ENCODE measurements at regions not wholly inside any gene's neighbourhood (a gene's known extent, or its start where the extent isn't known, plus 50 kb on each side); places are given as distances from the start of the nearest gene placed in this dataset.

DNA sequence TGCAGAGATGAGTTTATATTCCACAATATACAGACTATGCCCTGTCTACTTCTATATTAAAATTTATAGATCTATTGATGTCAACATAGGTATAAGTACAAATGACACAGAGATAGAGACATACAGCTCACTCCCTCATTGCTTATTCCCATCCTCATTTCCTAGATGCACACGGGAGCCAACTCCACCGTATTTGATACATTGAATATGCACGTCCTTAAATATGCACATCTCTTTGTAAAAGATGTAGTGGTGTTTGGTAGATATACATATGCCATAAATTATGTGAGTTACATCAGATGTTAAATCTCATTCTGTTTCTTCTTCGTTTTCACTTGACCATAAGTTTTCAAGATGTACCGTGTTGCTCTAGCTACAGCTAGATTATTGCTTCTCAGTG lies 179.2 kb upstream of the RAB6C start:
- 82% methylated on average over 5 of the region's 5 CpGs for WGBS
- no peak for DNase-seq (ENCODE audit: low spot score)
- no peaks in the 10 kb centered on the region for H3K9me3 ChIP-seq (ENCODE audit: control insufficient read depth in 4 of 4, low read length in 3 of 4)
- no peaks in the 10 kb centered on the region for H3K4me1 ChIP-seq (ENCODE audit: control insufficient read depth in 4 of 4, insufficient read depth in 4 of 4, low read length in 3 of 4)
- H3K4me3 ChIP-seq (ENCODE audit: low read depth in 1 of 3, low read length in 3 of 3), result no peak overlapping the region
- H3K27ac ChIP-seq (ENCODE audit: low read depth in 1 of 2, low read length in 2 of 2), result no peak overlapping the region
- H3K27me3 ChIP-seq (ENCODE audit: control insufficient read depth in 4 of 4, insufficient read depth in 4 of 4, low read length in 3 of 4), result no peaks in the 10 kb centered on the region
- TF ChIP-seq YY1 (IDR thresholded peaks at IDR 0.05) (no peak), GABPA (IDR thresholded peaks at IDR 0.05 in 1 of 2, conservative IDR thresholded peaks at IDR 0.05 in 1 of 2) (no peak), HNF4A (conservative IDR thresholded peaks at IDR 0.05) (no peak), FOXA1 (IDR thresholded peaks at IDR 0.05) (no peak), JUND (IDR thresholded peaks at IDR 0.05) (no peak), EGR1 (IDR thresholded peaks at IDR 0.05; ENCODE audit: low read depth in 2 of 2) (no peak), TAF1 (conservative IDR thresholded peaks at IDR 0.05) (no peak), RAD21 (IDR thresholded peaks at IDR 0.05) (no peak), RXRA (IDR thresholded peaks at IDR 0.05) (no peak), FOXA2 (IDR thresholded peaks at IDR 0.05) (no peak), SP1 (IDR thresholded peaks at IDR 0.05) (no peak), NR2F2 (IDR thresholded peaks at IDR 0.05) (no peak), HNF4G (IDR thresholded peaks at IDR 0.05) (no peak)
- TF ChIP-seq, protein P1, sequence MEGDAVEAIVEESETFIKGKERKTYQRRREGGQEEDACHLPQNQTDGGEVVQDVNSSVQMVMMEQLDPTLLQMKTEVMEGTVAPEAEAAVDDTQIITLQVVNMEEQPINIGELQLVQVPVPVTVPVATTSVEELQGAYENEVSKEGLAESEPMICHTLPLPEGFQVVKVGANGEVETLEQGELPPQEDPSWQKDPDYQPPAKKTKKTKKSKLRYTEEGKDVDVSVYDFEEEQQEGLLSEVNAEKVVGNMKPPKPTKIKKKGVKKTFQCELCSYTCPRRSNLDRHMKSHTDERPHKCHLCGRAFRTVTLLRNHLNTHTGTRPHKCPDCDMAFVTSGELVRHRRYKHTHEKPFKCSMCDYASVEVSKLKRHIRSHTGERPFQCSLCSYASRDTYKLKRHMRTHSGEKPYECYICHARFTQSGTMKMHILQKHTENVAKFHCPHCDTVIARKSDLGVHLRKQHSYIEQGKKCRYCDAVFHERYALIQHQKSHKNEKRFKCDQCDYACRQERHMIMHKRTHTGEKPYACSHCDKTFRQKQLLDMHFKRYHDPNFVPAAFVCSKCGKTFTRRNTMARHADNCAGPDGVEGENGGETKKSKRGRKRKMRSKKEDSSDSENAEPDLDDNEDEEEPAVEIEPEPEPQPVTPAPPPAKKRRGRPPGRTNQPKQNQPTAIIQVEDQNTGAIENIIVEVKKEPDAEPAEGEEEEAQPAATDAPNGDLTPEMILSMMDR (IDR thresholded peaks at IDR 0.05; ENCODE audit: low read depth, low read length, missing input control), result no peak
- TF ChIP-seq, protein P2, sequence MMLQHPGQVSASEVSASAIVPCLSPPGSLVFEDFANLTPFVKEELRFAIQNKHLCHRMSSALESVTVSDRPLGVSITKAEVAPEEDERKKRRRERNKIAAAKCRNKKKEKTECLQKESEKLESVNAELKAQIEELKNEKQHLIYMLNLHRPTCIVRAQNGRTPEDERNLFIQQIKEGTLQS (IDR thresholded peaks at IDR 0.05), result no peak
- TF ChIP-seq, protein P3, sequence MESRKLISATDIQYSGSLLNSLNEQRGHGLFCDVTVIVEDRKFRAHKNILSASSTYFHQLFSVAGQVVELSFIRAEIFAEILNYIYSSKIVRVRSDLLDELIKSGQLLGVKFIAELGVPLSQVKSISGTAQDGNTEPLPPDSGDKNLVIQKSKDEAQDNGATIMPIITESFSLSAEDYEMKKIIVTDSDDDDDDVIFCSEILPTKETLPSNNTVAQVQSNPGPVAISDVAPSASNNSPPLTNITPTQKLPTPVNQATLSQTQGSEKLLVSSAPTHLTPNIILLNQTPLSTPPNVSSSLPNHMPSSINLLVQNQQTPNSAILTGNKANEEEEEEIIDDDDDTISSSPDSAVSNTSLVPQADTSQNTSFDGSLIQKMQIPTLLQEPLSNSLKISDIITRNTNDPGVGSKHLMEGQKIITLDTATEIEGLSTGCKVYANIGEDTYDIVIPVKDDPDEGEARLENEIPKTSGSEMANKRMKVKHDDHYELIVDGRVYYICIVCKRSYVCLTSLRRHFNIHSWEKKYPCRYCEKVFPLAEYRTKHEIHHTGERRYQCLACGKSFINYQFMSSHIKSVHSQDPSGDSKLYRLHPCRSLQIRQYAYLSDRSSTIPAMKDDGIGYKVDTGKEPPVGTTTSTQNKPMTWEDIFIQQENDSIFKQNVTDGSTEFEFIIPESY (IDR thresholded peaks at IDR 0.05), result no peak
- TF ChIP-seq, protein P4, sequence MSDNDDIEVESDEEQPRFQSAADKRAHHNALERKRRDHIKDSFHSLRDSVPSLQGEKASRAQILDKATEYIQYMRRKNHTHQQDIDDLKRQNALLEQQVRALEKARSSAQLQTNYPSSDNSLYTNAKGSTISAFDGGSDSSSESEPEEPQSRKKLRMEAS (IDR thresholded peaks at IDR 0.05), result no peak
- TF ChIP-seq, protein P5, sequence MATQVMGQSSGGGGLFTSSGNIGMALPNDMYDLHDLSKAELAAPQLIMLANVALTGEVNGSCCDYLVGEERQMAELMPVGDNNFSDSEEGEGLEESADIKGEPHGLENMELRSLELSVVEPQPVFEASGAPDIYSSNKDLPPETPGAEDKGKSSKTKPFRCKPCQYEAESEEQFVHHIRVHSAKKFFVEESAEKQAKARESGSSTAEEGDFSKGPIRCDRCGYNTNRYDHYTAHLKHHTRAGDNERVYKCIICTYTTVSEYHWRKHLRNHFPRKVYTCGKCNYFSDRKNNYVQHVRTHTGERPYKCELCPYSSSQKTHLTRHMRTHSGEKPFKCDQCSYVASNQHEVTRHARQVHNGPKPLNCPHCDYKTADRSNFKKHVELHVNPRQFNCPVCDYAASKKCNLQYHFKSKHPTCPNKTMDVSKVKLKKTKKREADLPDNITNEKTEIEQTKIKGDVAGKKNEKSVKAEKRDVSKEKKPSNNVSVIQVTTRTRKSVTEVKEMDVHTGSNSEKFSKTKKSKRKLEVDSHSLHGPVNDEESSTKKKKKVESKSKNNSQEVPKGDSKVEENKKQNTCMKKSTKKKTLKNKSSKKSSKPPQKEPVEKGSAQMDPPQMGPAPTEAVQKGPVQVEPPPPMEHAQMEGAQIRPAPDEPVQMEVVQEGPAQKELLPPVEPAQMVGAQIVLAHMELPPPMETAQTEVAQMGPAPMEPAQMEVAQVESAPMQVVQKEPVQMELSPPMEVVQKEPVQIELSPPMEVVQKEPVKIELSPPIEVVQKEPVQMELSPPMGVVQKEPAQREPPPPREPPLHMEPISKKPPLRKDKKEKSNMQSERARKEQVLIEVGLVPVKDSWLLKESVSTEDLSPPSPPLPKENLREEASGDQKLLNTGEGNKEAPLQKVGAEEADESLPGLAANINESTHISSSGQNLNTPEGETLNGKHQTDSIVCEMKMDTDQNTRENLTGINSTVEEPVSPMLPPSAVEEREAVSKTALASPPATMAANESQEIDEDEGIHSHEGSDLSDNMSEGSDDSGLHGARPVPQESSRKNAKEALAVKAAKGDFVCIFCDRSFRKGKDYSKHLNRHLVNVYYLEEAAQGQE (IDR thresholded peaks at IDR 0.05), result no peak
- no peak overlapping the region for H3K9ac ChIP-seq (ENCODE audit: low read depth in 1 of 2, low read length in 2 of 2)
- no peaks in the 10 kb centered on the region for H3K36me3 ChIP-seq (ENCODE audit: control insufficient read depth in 4 of 4, insufficient read depth in 3 of 4, low read depth in 1 of 4, low read length in 3 of 4)

All from liver (tissue), 8 donors.